GM12872 (cell line): ENCODE measurements at regions not wholly inside any gene's neighbourhood (a gene's known extent, or its start where the extent isn't known, plus 50 kb on each side); places are given as distances from the start of the nearest gene placed in this dataset.

Experiments used
- CTCF ChIP-seq: IDR thresholded peaks from 3 replicates; pipeline ENCODE4 v1.5.1; 2011; ENCODE audit warnings: low read depth, mild to moderate bottlenecking, low read length, moderate library complexity; ENCODE audit not compliant: insufficient read depth

DNA sequence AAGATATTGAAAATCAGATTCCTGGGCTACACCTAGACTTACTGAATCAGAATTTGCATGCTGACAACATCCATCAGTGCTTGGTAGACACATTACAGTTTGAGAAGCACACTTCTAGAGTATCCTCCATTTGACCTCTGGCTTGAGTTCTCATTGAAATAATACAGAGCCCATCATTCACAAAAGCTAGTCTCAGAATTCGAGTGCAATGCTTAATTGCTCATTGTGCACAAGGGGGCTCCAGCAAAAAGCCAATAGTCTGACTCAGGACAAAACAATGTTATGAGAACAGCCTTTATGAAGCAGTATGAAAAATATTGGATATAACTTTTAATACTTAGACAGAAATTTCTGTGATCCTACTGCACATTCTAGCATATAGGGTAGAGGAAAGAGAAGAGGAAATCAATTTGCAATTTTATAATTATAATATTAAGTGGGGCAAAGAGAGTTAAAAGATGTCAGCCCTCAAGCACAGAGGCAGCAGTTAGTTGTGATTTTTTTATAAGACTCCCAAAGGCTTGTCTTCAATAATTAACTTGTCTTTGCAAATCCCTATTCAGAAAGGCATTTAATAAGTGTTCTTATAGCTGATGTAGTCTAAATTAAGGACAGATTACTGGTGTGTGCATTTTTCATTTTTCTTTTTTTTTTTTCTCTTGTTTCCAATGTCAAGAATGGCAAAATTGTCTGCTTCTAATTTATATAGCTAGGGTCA is 105.8 kb upstream of the ANK3 start:
- no peak for TF ChIP-seq CTCF

DNA sequence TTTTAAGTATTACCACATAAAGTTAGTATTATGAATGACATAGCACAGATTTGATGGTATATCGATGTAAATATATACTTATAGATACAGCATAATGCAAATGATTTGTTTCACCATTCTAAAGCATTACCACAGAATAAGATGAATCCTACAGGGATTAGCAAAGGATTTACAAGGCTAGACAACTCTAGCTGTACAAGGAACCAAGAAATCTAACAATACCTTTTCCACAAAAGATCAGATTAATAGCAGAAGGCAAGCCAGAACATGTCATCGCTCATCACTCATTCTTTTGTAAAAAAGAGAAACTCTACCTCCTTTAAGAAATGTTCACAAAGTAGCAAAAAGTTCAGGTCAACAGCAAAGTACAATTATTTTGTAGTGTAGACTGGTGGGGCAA is 105.1 kb upstream of the ANK3 start:
- TF ChIP-seq CTCF: no peak

GRCh38 chr10:60491162-60491561 is 101.5 kb upstream of the ANK3 start:
- no peak for TF ChIP-seq CTCF

- no peak for TF ChIP-seq CTCF
These were observed 100.3 kb upstream of the ANK3 start for GRCh38 chr10:60490013-60490412.

DNA sequence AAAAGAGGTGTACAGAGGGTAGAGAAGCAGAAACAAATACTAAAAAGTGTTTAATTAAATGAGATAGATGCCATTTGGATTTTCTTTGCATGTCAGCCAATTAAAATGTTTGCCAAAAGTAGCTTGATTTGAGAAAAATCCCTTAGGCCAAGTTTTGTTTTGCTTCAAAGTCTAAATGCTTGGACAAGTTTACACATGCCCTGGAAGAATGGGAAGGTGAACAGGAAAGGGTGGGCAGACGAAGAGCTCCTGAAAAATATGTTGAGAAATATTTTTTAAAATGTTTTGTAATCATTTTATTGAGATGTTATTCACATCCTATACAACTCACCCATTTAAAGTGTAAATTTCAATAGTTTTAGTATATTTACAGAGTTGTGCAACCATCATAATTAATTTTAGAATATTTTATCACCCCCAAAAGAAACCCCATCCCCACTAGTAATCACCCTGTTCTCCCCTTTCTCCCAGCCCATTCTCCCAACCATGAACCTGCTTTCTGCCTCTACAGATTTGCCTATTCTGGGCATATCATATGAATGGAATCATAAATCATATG is 98.5 kb upstream of the ANK3 start:
- TF ChIP-seq CTCF: no peak

GRCh38 chr10:60487543-60487942 is 97.9 kb upstream of the ANK3 start:
- no peak for TF ChIP-seq CTCF

GRCh38 chr10:60485025-60485424 is 95.3 kb upstream of the ANK3 start:
- TF ChIP-seq CTCF: no peak
